ENCODE measurements at regions not wholly inside any gene's neighbourhood (a gene's known extent, or its start where the extent isn't known, plus 50 kb on each side); places are given as distances from the start of the nearest gene placed in this dataset.

DNA sequence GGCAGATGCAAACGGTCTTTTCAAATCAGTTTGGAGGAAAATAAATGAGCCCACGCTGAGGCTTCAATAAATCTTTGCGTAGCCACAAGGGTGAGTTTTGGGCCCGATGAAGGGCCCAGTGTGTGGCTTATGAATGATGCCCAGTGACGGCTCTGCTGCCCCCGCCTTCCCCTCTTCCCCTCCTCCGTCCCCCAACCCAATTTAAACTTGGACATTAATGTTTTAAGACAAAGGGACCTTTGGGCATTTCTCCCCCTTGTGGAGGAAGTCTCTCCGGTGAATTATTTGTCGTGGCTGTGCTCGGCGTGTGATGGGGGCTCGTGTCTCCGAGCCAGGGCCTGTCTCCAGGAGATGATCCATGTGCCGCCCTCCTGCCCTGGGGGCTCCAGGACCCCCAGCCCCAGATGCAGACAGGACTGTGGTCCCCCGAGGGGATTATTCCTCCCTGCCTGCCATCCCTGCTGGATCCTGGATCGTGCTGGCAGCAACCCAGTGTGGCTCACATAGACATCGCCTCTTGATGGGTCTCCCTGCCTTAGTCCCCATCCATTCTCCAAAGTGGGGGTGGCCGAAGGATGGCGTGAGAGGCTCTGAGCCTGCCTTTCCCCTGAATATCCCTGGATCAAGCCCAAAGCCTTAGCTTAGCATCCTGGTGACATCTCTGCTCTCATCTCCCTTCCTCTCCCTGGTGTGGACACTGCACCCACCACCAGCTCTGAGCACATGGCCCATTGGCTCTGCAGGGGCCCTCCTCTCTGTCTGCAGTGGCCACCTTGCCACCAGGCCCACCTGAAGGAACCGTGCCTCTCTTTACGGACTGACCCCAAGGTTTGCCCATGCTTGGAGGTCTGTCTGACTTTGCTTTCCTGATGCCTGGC, 56.4 kb downstream of the SMIM38 start:
- Histone ChIP-seq H3K4me2 (ENCODE audit: low read length) (peak overlapping the region; percentile 33), H3K4me3 (ENCODE audit: low read length) (no peak overlapping the region), H3K4me1 (ENCODE audit: low read length) (peaks cover 48% of the 10 kb centered on the region), H4K20me1 (ENCODE audit: insufficient read depth, low read length) (no peaks in the 10 kb centered on the region), H3K27ac (ENCODE audit: low read length) (peak overlapping the region; percentile 46), H3K36me3 (replicated peaks; ENCODE audit: low read depth, low read length) (peaks cover 9% of the 10 kb centered on the region), H3K9ac (ENCODE audit: low read length) (no peak overlapping the region; the same call in 1 of the 2 replicates), H3K9me3 (ENCODE audit: insufficient read depth, low read length) (no peaks in the 10 kb centered on the region), H2AFZ (ENCODE audit: low read depth, low read length) (no peak overlapping the region), H3K27me3 (ENCODE audit: low read depth, low read length) (no peaks in the 10 kb centered on the region), H3K79me2 (ENCODE audit: low read length) (no peaks in the 10 kb centered on the region)
- TF ChIP-seq, protein P1, sequence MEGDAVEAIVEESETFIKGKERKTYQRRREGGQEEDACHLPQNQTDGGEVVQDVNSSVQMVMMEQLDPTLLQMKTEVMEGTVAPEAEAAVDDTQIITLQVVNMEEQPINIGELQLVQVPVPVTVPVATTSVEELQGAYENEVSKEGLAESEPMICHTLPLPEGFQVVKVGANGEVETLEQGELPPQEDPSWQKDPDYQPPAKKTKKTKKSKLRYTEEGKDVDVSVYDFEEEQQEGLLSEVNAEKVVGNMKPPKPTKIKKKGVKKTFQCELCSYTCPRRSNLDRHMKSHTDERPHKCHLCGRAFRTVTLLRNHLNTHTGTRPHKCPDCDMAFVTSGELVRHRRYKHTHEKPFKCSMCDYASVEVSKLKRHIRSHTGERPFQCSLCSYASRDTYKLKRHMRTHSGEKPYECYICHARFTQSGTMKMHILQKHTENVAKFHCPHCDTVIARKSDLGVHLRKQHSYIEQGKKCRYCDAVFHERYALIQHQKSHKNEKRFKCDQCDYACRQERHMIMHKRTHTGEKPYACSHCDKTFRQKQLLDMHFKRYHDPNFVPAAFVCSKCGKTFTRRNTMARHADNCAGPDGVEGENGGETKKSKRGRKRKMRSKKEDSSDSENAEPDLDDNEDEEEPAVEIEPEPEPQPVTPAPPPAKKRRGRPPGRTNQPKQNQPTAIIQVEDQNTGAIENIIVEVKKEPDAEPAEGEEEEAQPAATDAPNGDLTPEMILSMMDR (IDR thresholded peaks at IDR 0.05; ENCODE audit: low read depth, low read length), result peak; percentile 18; the same call in 1 of the 2 replicates
- no peak for TF ChIP-seq EZH2phosphoT487 (IDR thresholded peaks at IDR 0.05; ENCODE audit: low read depth)

DNA sequence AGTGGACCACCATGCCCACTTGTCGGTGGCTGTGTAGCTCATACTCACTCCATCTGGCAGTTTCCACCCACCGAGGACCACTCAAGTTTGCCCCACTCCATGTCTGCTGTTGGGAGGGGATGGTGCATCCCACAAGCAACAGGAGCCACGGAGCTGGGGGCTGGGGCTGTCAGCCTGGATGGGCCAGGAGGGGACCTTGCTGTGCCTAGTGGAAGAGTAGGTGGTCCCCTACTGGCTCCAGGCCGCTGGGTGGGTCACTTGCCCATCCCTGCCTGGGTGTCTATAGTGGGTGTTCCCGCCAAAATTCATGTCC, 57.0 kb downstream of the SMIM38 start:
- Histone ChIP-seq H4K20me1 (ENCODE audit: insufficient read depth, low read length) (no peaks in the 10 kb centered on the region), H2AFZ (ENCODE audit: low read depth, low read length) (no peak overlapping the region), H3K9ac (ENCODE audit: low read length) (peak overlapping the region; percentile 11; the same call in 1 of the 2 replicates), H3K4me3 (ENCODE audit: low read length) (peak overlapping the region; percentile 4; the same call in 1 of the 2 replicates), H3K9me3 (ENCODE audit: insufficient read depth, low read length) (no peaks in the 10 kb centered on the region), H3K4me1 (ENCODE audit: low read length) (peaks cover 48% of the 10 kb centered on the region), H3K27ac (ENCODE audit: low read length) (peak overlapping the region; percentile 23), H3K4me2 (ENCODE audit: low read length) (no peak overlapping the region), H3K79me2 (ENCODE audit: low read length) (no peaks in the 10 kb centered on the region), H3K36me3 (replicated peaks; ENCODE audit: low read depth, low read length) (peaks cover 9% of the 10 kb centered on the region), H3K27me3 (ENCODE audit: low read depth, low read length) (no peaks in the 10 kb centered on the region)
- TF ChIP-seq EZH2phosphoT487 (IDR thresholded peaks at IDR 0.05; ENCODE audit: low read depth), result no peak
- TF ChIP-seq, protein P1 (IDR thresholded peaks at IDR 0.05; ENCODE audit: low read depth, low read length), result no peak

DNA sequence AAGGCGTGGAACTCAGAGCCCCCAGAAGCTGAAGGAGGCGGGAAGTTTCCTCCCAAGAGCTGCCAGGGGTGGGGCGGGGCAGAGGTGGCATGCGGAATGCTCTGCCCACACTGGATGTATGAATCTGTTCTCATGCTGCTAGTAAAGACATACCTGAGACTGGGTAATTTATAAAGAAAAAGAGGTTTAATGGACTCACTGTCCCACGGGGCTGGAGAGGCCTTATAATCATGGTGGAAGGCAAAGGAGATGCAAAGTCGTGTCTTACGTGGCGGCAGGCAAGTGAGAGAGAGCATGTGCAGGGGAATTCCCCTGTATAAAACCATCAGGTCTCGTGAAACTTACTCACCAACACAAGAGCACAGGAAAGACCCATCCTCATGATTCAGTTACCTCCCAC, 57.6 kb downstream of the SMIM38 start:
- Histone ChIP-seq H4K20me1 (ENCODE audit: insufficient read depth, low read length) (no peaks in the 10 kb centered on the region), H3K27me3 (ENCODE audit: low read depth, low read length) (no peaks in the 10 kb centered on the region), H3K36me3 (replicated peaks; ENCODE audit: low read depth, low read length) (peaks cover 9% of the 10 kb centered on the region), H3K27ac (ENCODE audit: low read length) (peak overlapping the region; percentile 23), H3K4me2 (ENCODE audit: low read length) (peak overlapping the region; percentile 37), H3K9me3 (ENCODE audit: insufficient read depth, low read length) (no peaks in the 10 kb centered on the region), H2AFZ (ENCODE audit: low read depth, low read length) (peak overlapping the region; percentile 12; the same call in 1 of the 2 replicates), H3K4me3 (ENCODE audit: low read length) (peak overlapping the region; percentile 4), H3K79me2 (ENCODE audit: low read length) (no peaks in the 10 kb centered on the region), H3K9ac (ENCODE audit: low read length) (peak overlapping the region; percentile 11; the same call in 1 of the 2 replicates), H3K4me1 (ENCODE audit: low read length) (peaks cover 48% of the 10 kb centered on the region)
- TF ChIP-seq EZH2phosphoT487 (IDR thresholded peaks at IDR 0.05; ENCODE audit: low read depth), result no peak
- TF ChIP-seq, protein P1 (IDR thresholded peaks at IDR 0.05; ENCODE audit: low read depth, low read length), result no peak

DNA sequence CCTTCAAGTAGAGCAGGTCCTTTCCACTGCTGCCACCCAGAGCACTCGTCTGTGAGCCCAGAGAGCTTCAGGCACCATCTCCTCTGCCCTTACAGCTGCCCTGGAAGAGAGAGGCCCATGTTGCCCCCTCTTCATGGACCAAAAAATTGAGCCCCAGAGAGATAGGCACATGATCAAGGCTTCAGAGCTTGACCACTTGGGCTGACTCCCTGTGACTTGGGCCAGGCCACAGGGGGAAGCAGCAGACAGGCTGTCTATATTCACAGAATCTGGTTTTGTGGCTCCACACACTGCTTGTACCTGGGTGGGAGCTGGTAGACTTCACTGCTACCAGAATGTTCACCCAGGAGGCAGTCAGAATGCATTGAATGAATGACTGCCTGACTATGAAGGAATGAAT, 58.2 kb downstream of the SMIM38 start:
- Histone ChIP-seq H3K27ac (ENCODE audit: low read length) (peak overlapping the region; percentile 23; the same call in 1 of the 2 replicates), H3K27me3 (ENCODE audit: low read depth, low read length) (no peaks in the 10 kb centered on the region), H3K79me2 (ENCODE audit: low read length) (no peaks in the 10 kb centered on the region), H3K4me2 (ENCODE audit: low read length) (peak overlapping the region; percentile 37), H4K20me1 (ENCODE audit: insufficient read depth, low read length) (no peaks in the 10 kb centered on the region), H3K9me3 (ENCODE audit: insufficient read depth, low read length) (no peaks in the 10 kb centered on the region), H3K4me1 (ENCODE audit: low read length) (peaks cover 48% of the 10 kb centered on the region), H3K36me3 (replicated peaks; ENCODE audit: low read depth, low read length) (peaks cover 9% of the 10 kb centered on the region), H3K4me3 (ENCODE audit: low read length) (peak overlapping the region; percentile 4; the same call in 1 of the 2 replicates), H3K9ac (ENCODE audit: low read length) (no peak overlapping the region), H2AFZ (ENCODE audit: low read depth, low read length) (no peak overlapping the region)
- TF ChIP-seq, protein P1 (IDR thresholded peaks at IDR 0.05; ENCODE audit: low read depth, low read length), result no peak
- TF ChIP-seq EZH2phosphoT487 (IDR thresholded peaks at IDR 0.05; ENCODE audit: low read depth), result no peak
